HT-29 (cell line): ENCODE measurements at regions not wholly inside any gene's neighbourhood (a gene's known extent, or its start where the extent isn't known, plus 50 kb on each side); places are given as distances from the start of the nearest gene placed in this dataset.
"Not testable (repeated sequence)": the region's sequence is repeated elsewhere in the genome, so short reads cannot be mapped to it uniquely, and the experiment has no call there.

Experiments used
- DNase-seq: peaks from one replicate; pipeline ENCODE4 v3.0.0-alpha.2; 2015; ENCODE audit warnings: low spot score

DNA sequence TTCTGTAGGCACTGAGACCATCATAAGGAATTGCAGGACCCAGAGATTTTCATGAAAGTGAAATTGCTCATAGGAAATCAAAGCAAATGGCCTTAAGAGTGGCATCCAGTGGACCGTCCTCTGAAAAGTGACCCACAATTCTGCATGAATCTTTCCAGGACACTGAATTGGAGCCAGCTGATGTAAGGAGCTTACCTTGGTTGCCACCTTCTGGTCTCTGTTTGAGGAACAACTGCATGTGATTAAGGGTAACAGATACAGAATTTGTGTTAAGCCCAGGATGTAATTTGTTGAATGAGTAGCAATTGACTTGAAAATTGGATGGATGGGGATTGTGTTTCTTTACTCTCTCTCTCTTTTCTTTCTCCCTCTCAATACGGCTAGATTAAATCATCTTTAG lies 49.9 kb upstream of the GAS1 start:
- DNase-seq, result no peak

DNA sequence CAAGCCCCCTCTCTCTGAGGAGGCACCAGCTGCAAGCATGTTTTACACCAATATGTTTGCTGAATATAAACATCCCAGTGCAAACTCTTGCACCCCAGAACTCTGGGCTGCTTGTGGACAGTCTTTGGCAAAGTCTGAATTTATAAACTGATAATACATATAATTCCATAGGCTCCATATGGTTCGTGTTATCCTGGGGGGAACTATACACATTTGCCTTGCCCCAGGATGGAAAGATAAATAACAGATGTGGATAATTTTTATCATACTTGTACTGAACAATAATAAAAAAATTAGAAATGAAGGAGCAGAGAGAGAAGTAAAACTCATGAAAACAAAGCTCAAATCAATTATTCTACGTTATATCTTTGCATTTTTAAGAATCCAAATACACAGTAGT lies 50.6 kb upstream of the GAS1 start:
- DNase-seq, result no peak

DNA sequence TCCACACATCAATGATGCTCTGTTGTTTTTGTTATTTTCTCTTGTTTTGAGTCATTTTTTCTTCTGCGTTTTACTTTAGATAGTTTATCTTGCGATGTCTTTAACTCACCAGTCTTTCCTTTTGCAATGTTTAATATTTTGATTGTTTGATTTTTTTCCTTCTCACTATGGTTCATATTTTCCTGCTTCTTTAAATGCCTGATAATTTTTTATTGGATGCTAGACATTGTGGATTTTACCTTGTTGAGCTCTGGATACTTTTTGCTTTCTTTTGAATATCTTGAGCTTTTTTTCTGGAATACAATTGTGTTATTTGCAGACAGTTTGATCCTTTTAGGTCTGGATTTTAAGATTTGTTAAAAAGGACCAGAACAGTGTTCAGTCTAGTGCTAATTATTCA lies 55.2 kb upstream of the GAS1 start:
- no peak for DNase-seq

DNA sequence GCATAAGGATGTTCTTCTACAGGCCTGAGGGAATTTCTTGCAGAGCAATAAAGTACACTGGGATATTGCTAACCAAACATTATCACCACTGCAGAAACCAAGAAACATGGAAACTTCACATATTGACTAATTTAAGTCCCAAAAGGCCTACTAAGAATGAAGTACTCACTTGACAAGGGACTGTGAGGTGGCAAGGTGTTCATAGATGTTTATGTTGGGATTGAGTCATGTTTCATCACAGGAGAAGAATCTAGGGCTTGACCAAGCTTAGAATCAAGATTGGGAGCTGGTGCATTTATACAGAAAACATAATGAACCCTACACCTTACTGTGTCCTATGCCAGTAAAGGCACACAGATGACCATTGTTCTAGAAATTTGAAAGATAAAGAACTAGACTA lies 56.7 kb upstream of the GAS1 start:
- DNase-seq, result no peak

DNA sequence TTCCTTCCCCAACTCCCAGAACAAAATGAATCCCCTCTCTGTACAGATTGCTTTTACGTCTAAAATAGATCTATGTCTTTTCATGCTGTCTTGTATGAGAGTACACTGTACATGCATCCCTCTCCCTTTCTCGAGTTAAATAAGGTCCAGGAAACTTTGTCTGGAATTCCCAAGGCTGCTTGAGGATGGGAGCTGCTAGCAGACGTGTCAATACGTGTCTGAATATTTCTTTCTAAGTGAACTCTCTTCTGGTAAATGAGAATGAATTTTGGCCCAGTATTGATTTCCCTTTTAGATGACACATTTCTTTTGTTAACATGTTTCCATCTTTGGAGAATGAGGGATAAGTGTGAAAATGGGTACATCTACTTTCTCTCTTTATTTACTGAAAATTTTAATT lies 59.6 kb upstream of the GAS1 start:
- no peak for DNase-seq

DNA sequence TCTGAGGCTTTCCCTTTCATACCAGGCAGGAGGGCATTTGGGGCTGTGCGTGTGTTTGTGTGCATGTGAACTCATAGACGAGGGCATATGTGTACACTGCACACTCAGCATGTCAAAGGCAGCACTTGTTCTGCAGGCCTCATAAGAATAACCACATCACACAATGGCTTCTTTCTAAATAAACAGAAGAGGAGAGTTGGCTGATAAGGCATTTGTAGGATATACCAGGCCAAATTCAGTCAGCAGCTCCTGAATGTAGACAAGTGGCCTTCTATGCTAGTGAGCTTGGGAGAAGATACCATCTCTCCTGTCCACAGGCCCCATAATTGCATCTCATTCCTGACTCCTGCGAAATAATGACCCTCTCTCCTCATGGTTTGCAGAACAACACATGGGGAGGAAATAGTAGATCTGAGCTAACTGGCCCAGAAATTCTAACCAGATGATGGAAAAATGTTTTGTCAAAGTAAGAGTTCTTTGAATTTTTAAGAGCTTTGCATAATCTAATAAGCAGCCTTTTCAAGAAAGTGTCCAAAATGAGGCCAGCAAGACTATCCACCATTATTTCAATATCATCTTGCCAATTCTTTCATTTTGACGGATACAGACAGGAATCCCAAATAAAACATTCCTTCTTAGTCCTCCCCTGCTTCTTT lies 60.5 kb upstream of the GAS1 start:
- DNase-seq, result no peak

DNA sequence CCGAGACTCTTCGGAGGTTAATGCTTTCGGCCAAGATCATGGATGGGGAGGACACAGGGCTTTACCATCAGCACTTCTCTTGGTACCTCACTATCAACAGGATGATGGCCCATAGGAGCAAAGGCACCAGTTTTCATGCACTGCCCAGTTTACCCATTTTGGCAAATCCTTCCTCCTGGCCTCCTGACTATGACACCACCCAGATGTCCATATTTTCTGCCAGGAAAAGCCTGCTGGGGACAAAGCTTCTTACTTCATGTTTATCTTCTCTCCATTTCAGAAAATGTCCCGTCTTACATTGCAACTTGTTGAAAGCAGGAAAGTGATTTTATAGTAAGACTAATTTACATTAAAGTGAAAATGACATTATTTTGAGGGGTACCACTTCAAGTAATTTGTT lies 61.4 kb upstream of the GAS1 start:
- no peak for DNase-seq

DNA sequence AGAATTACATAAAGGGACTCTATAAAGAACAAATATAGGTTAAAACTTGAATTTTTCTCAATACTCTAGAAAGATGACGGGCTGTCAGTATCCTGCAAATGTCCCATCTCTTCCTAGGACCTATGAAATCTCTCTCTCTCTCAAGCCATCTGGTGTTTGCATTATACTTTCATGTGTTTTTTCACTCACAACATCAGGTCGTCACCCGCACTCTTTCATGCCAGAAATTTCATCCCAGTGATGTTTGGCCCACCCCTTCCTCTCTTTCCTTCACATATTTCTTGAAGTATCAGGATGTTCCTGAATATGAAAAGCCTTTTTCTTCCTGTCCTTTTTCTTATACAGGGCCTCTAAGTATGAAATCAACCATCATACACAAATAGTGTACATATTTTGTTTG lies 63.3 kb upstream of the GAS1 start:
- no peak for DNase-seq

DNA sequence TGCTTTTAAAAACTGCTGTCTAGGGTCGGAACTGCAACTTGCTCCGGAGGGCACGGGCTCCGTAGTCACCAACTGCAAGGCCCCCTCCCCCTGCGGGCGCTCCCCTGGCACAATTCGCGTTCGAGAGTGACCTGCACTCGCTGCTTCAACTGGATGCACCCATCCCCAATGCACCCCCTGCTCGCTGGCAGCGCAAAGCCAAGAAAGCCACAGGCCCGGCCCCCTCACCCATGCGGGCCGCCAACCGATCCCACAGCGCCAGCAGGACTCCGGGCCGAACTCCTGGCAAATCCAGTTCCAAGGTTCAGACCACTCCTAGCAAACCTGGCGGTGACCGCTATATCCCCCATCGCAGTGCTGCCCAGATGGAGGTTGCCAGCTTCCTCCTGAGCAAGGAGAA lies 64.2 kb upstream of the GAS1 start:
- no peak for DNase-seq

DNA sequence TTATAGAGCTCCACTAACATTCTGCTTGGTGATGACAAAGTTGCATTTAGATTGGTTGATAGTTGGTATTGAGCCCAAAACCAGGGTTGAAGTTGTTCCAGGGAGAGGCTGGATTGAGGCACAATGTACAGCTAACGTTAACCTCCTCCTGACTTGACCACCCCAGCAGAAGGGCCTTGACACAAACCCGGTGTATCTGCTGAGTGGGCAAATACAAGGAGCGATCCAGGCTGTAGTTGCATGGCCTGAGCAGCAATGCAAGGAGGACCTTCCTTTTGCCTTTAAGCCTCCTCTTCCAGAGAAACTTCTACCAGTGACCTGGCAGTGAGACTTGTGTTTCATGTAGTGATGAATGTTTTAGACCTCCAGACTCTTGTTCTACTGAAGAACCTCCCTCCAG lies 66.2 kb upstream of the GAS1 start:
- DNase-seq, result no peak

DNA sequence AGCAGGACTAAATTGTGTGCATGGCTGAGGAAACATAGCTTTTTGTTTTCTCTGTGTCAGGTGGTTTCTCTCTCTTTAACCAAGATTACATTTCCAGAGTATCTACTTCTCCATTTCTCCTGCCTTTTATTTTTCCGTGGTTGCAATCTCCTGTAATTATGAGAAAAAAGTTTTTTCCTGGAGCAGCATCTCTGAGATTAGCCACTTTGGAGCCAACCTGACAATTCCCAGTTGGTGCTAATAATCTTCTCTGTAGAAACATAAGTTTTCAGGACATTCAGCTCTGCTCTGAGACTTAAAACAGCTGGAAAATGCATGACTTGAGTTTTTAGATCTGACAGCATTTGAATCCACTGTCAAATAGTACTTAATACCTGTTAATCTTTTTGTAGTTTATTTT lies 67.1 kb upstream of the GAS1 start:
- no peak for DNase-seq

DNA sequence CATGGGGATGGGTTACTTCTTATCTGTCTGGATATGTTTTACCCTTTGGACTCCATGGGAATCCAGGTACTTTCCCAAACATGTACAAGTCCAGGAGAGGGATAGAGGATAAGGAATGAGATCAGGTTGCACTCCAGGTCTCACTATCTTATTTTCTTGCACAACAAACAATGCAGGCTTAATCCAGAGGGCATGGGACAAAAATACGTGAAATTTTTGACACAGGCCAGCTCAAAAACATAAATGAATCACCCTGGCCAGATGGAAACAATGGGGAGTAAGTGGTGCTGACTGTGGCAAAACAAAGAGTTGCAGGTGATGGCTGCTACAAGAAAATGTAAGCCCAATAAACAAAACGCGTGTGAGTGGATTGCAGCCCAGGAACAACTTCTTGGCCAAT lies 69.4 kb upstream of the GAS1 start:
- DNase-seq, result no peak

DNA sequence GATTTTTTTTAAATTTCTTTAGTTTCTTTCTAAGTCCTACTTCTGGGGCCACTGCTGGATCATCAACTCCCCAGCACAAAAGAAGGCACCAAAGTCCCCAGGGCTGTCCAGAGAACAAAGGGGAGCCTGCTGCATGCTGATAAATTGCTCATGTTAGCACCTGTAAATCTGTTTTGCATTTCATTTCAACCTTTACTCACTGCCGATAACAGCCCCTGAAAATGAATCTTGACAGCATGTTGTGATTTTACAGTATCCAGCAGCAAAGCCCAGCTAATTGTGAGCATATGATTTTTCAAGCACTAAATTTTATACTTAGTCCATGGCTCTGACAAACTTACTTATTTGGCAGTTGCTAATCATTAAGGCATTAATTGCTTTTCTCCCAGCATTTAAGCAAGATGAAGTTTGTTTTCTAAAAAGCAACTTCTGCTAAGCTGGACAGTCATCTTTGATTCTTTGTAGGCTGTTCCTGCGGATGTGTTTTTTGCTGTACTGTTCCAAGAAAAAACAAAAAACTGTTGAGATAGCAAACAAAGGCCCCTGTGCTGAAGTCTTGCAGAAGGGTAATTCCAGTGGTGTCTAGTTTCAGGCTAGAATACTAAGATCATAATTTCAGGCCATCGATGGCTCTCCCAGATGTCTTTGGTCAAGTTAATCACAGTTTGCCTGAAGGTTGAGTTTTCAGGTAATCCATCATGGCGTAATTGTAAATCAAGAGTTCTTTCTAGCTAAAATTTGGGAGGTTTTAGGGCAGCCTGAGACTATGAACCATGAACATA lies 73.1 kb upstream of the GAS1 start:
- no peak for DNase-seq

DNA sequence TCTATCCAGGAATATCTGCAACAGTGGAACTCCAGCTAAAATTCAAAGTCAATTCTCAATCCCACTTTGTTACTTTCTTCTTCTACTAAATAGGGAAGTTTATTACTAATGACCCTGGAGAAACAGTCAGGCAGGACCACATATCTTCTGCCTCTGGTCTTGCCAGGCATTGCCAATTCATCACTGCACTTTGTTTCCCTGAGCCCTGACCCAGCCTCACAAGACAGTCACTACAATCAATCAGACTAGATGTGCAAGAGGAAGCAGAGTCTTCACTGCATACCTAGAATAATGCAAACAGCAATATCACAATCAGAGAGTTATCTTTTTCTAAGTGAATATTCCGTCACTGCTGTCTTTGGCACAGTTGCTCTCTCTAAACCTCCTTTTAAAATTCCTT lies 74.9 kb upstream of the GAS1 start:
- DNase-seq, result no peak

DNA sequence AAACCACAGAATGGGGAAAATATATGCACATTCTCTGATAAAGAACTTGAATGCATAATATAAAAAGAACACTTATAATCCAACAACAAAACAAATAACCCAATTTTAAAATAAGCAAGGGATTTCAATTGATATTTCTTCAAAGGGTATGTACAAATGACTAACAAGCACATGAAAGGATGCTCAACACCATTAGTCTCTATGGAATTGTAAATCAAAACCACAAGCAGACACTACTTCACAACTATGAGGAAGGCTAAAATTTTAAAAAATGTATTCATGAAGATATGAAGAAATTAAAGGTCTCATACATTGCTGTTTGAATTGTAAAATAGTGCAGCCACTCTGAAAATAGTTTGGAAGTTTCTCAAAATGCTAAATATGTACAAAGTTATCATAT lies 78.9 kb upstream of the GAS1 start:
- no peak for DNase-seq

DNA sequence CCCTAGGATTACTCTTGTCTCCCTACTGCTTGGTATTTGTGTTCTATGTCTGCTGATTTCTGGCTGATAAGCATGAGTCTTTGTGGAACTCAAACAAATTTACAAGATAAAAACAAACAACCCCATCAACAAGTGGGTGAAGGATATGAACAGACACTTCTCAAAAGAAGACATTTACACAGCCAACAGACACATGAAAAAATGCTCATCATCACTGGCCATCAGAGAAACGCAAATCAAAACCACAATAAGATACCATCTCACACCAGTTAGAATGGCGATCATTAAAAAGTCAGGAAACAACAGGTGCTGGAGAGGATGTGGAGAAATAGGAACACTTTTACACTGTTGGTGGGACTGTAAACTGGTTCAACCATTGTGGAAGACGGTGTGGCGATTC lies 81.5 kb upstream of the GAS1 start:
- DNase-seq, result not testable (repeated sequence)

DNA sequence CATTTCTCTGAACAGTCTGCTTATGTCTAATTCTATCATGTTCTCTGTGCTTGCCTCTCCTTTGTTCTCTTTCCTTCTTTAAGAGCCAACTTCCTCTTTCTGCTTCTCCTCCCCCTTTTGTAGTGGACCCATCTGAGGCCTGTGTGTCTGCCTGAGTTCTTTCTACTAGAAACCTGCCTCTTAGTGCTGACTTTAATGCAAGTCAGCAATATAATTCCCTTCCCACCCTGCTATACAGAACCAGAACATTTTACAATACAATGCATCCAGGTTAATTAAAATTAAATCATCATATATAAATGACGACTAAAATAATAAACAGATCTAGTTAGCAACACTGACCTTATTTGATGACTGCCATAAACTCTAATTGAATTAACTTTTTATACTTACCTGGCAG lies 82.6 kb upstream of the GAS1 start:
- DNase-seq, result no peak

DNA sequence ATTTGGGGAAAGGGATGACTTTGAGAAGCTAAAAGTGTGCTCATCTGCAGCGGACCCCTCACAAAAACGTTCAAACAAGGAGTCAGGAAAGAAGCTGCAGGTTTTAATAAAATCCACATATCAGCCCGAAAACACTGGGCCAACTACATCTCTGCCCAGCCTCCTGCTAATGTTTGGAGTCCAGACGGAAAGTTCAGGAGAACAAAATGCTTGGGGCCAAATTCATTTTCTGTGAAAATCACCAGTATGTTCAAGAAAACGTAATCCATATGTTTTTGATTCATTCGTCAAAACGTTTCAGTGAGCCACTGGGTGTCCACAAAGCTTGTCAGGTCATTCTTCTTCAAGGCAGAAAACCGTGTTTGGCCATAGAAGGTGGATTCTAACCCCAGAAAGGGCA lies 87.5 kb upstream of the GAS1 start:
- DNase-seq, result no peak

DNA sequence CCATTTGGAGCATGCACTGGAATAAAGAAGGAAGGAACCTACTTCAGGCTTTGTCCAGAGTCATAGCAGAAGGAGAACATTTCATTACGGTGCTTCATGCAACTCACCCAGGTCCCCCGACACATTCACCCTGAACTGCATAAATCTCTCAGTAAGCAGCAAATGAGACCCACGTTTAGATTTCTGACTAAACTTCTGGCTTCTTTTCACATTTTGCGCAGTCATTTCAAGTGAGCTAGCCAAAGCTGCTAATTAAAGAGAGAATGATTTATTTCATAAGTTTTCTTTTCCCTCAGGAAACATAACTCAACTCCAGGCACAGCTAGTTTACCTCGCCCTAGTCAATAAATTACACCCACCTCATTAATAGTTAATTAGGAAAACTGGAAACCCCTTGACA lies 88.6 kb upstream of the GAS1 start:
- no peak for DNase-seq

DNA sequence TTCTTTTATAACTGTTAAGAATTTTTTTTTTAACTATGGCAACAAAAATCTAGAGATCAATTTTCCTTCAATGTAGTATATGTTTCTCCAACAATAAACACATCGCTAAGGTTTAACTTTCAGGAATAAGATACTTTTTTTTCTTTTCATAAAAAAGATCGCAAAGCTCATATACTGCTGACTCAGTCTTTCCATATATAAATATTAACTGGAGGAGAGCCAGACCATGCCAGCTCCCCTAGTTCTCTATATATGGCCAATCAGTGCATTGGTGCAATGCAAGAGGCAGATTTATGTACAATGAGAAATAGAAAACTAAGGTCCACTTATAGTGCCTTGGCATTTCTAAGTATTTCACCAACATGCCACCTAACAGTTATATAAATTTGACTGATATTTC lies 89.2 kb upstream of the GAS1 start:
- DNase-seq, result no peak

DNA sequence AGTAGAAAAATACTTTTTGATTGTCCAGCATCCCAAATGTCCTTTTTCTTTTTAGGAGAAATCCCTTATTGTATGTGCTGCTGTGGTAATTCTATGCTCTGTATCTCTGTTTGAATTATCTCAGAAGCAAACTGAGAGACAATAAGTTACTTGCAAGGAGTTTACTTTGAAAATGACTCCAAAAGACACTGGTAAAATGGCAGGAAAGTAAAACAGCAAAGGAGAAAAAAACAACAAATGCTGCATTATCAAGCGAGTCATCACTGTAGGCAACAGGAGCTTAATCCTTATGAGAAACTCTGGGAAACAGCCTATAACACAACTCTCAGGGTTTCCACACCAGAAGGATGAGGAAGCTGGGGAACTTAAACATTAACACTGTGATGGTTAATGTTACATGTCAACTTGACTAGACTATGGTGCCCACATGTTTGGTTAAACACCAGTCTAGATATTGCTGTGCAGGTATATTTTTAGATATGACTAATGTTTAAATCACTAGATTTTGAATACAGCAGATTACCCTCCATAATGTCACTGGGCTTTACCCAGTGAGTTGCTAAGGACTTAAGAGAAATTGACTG lies 92.6 kb upstream of the GAS1 start:
- no peak for DNase-seq

DNA sequence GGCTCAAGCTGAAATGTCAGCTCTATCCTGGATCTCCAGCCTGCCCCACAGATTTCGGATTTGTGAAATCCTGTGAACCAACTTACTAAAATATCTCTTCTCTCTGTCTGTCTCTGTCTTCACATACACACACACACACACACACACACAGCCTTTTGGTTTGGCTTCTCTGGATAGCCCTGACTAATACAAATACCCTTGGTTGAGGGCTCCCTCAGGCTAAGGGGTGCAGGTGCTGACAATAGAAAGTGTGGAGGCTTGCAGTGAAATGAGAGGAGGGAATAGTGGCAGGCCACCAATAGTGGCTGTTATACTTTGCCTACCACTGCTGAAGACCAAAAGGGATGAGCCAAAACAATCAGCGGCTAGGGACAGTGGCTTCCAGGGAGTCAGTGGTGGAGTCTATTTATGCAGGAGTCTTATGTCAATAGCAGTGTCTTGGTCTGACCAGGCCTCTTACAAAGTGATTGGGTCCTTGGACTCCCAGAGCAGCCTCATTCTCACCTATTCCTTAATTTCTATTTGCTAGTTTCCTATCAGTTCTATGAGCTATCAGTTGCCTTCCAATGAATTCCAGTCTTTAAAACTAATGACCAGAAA lies 93.2 kb upstream of the GAS1 start:
- no peak for DNase-seq
